ENCODE measurements at regions not wholly inside any gene's neighbourhood (a gene's known extent, or its start where the extent isn't known, plus 50 kb on each side); places are given as distances from the start of the nearest gene placed in this dataset.
"Not testable (repeated sequence)": the region's sequence is repeated elsewhere in the genome, so short reads cannot be mapped to it uniquely, and the experiment has no call there.

DNA sequence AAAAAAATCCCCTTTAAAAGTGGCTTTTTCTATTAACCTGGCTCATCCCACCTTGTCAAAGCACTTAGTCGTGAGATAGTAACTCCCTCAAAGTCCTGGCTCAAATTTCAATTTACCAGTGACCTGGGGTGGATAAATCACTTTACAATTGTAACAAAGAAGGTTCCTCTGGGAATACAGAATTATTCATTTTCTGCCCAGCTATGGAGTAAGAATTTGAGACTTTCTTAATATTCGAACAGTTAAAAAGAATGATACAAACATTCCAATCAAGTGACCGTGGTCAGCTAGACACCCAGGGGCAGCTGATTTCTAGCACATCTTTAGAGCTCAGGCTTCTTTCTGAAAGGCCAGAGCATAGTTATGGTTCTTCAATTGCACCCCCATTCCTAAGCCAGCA, 291.0 kb upstream of the TGFBR2 start:
- Histone ChIP-seq H3K4me1 (ENCODE audit: control insufficient read depth, insufficient read depth, low read length) (no peaks in the 10 kb centered on the region), H3K9me3 (ENCODE audit: control insufficient read depth, low read length) (no peaks in the 10 kb centered on the region), H3K27me3 (ENCODE audit: control insufficient read depth, insufficient read depth, low read length, poor library complexity, severe bottlenecking) (no peaks in the 10 kb centered on the region), H3K4me3 (ENCODE audit: insufficient read depth, low read depth, low read length) (no peak overlapping the region), H3K27ac (ENCODE audit: insufficient read depth, low read depth, low read length, poor library complexity, severe bottlenecking) (no peak overlapping the region), H3K36me3 (ENCODE audit: control insufficient read depth, insufficient read depth, low read length) (no peaks in the 10 kb centered on the region)
- WGBS, 2 experiments = 90 to 94% methylated on average over 3 of the region's 3 CpGs

DNA sequence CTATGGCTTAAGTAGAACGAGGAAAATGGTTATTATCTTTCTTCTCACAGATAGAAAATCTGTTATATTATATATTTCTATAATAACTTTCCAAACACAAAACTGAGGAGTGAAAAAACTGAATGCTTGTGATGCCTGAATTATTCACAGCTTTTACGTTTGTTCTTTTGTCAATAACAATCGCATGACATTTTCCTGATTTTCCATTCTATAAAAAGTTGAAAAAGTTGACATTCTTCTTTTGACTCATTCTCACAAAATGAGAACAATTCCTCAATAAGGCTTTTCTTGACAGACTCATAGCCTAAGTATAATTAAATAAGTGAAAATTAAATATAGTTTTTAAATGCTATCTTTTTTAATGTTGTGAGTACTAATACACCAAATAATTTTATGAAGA, 288.8 kb upstream of the TGFBR2 start:
- 93 to 100% methylated on average over 2 of the region's 3 CpGs for WGBS, 2 experiments
- Histone ChIP-seq H3K27me3 (ENCODE audit: control insufficient read depth, insufficient read depth, low read length, poor library complexity, severe bottlenecking) (no peaks in the 10 kb centered on the region), H3K9me3 (ENCODE audit: control insufficient read depth, low read length) (no peaks in the 10 kb centered on the region), H3K4me1 (ENCODE audit: control insufficient read depth, insufficient read depth, low read length) (no peaks in the 10 kb centered on the region), H3K36me3 (ENCODE audit: control insufficient read depth, insufficient read depth, low read length) (no peaks in the 10 kb centered on the region), H3K4me3 (ENCODE audit: insufficient read depth, low read depth, low read length) (no peak overlapping the region), H3K27ac (ENCODE audit: insufficient read depth, low read depth, low read length, poor library complexity, severe bottlenecking) (no peak overlapping the region)

DNA sequence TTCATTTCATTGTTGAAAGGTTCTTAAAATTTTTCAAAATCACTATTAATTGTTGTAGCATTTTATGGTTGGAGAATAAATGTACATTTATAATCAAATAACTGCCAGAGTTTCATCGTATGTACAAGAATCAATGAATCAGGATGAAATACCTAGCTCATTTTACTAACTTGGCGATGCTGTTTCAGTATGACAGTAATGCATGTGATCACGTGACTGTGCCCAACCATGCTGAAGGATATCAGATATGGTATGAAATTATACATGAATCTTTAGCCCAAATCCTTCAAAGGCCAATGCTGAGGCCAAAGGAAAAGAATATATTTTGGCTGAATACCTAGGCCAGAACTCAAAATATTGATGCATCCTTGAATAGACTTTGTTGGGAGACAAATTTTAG, 288.3 kb upstream of the TGFBR2 start:
- 92 to 100% methylated on average over 3 of the region's 3 CpGs for WGBS, 2 experiments
- H3K27me3 ChIP-seq (ENCODE audit: control insufficient read depth, insufficient read depth, low read length, poor library complexity, severe bottlenecking) = no peaks in the 10 kb centered on the region
- H3K9me3 ChIP-seq (ENCODE audit: control insufficient read depth, low read length) = no peaks in the 10 kb centered on the region
- no peaks in the 10 kb centered on the region for H3K36me3 ChIP-seq (ENCODE audit: control insufficient read depth, insufficient read depth, low read length)
- no peak overlapping the region for H3K27ac ChIP-seq (ENCODE audit: insufficient read depth, low read depth, low read length, poor library complexity, severe bottlenecking)
- no peaks in the 10 kb centered on the region for H3K4me1 ChIP-seq (ENCODE audit: control insufficient read depth, insufficient read depth, low read length)
- H3K4me3 ChIP-seq (ENCODE audit: insufficient read depth, low read depth, low read length) = no peak overlapping the region

DNA sequence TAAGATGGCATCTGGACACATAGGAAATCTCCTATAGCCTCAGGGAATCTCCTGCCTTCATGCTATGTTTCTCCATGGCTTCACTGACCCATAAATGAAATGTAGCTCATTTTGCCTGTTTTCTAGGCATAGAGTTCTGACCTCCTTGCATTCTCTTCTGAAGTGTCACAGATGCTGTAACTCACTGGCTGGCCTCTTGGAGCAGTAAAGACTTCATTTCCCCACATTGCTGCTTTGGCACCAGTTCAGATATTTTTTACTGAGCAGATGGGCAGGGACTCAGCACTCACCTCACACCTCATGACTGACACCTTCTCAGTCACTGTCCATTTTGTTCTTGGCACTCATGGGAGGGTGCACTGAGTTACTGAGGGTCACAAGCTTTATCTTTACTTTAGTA, 286.7 kb upstream of the TGFBR2 start:
- no peak overlapping the region for H3K27ac ChIP-seq (ENCODE audit: insufficient read depth, low read depth, low read length, poor library complexity, severe bottlenecking)
- no peak overlapping the region for H3K4me3 ChIP-seq (ENCODE audit: insufficient read depth, low read depth, low read length)
- H3K9me3 ChIP-seq (ENCODE audit: control insufficient read depth, low read length) = no peaks in the 10 kb centered on the region
- H3K27me3 ChIP-seq (ENCODE audit: control insufficient read depth, insufficient read depth, low read length, poor library complexity, severe bottlenecking) = no peaks in the 10 kb centered on the region
- no peaks in the 10 kb centered on the region for H3K36me3 ChIP-seq (ENCODE audit: control insufficient read depth, insufficient read depth, low read length)
- no peaks in the 10 kb centered on the region for H3K4me1 ChIP-seq (ENCODE audit: control insufficient read depth, insufficient read depth, low read length)

DNA sequence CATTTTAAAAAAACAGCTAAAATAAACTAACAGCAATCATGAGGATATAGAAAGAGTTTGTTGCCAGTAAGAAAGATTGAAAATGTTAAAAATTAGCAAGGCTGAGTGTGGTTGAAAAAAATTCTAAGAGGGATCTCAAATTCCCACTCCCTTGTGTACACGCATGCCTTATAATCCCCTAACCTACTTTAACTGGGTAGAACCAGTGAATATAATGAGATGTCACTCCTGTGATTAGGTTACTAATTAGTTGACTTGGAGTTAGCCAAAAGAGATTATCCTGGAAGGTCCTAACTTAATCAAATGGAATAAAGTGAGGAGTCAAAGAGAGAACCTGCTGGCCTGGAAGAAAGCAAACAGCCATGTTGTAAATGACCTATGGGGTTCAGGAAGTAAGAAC, 286.0 kb upstream of the TGFBR2 start:
- 60% methylated on average over 1 of the region's 1 CpG; no CpG with 5 or more reads in 1 of the 2 experiments for WGBS, 2 experiments
- no peaks in the 10 kb centered on the region for H3K36me3 ChIP-seq (ENCODE audit: control insufficient read depth, insufficient read depth, low read length)
- no peak overlapping the region for H3K4me3 ChIP-seq (ENCODE audit: insufficient read depth, low read depth, low read length)

DNA sequence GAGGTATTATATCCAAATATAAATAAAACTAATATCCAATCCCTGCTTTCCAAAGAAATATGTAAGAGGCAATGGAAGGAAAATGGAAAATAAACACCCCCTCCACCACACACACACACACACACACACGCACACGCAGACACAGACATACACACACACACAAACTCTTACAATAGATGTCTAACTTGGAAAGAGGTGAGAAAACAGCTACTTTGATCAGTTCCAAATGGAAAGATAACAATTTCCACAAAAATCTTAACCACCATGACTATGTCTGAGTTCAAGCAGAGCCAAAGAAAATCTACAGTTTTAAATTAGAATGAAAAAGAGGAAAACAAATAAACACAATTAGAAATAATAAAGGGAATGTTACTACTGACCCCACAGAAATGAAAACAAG, 285.3 kb upstream of the TGFBR2 start:
- no peak overlapping the region for H3K27ac ChIP-seq (ENCODE audit: insufficient read depth, low read depth, low read length, poor library complexity, severe bottlenecking)
- H3K4me1 ChIP-seq (ENCODE audit: control insufficient read depth, insufficient read depth, low read length) = no peaks in the 10 kb centered on the region
- WGBS, 2 experiments = 86 to 87% methylated on average over 2 of the region's 2 CpGs
- no peak overlapping the region for H3K4me3 ChIP-seq (ENCODE audit: insufficient read depth, low read depth, low read length)
- H3K36me3 ChIP-seq (ENCODE audit: control insufficient read depth, insufficient read depth, low read length) = no peaks in the 10 kb centered on the region
- no peaks in the 10 kb centered on the region for H3K9me3 ChIP-seq (ENCODE audit: control insufficient read depth, low read length)
- no peaks in the 10 kb centered on the region for H3K27me3 ChIP-seq (ENCODE audit: control insufficient read depth, insufficient read depth, low read length, poor library complexity, severe bottlenecking)

More for the DNA sequence above, 286.0 kb upstream of the TGFBR2 start:
- Histone ChIP-seq H3K27me3 (ENCODE audit: control insufficient read depth, insufficient read depth, low read length, poor library complexity, severe bottlenecking) (no peaks in the 10 kb centered on the region), H3K9me3 (ENCODE audit: control insufficient read depth, low read length) (no peaks in the 10 kb centered on the region), H3K4me1 (ENCODE audit: control insufficient read depth, insufficient read depth, low read length) (no peaks in the 10 kb centered on the region), H3K27ac (ENCODE audit: insufficient read depth, low read depth, low read length, poor library complexity, severe bottlenecking) (no peak overlapping the region)

DNA sequence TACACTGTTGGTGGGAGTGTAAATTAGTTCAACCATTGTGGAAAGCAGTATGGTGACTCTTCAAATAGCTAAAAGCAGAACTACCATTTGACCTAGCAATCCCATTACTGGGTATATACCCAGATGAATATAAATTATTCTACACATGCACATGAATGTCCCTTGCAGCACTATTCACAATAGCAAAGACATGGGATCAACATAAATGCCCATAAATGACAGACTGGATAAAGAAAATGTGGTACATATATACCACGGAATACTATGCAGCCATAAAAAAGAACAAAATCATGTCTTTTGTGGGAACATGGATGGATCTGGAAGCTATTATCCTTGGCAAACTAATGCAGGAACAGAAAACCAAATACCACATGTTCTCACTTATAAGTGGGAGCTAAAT, 282.8 kb upstream of the TGFBR2 start:
- not testable (repeated sequence) for H3K4me1 ChIP-seq (ENCODE audit: control insufficient read depth, insufficient read depth, low read length); H3K4me3 ChIP-seq (ENCODE audit: insufficient read depth, low read depth, low read length); H3K27me3 ChIP-seq (ENCODE audit: control insufficient read depth, insufficient read depth, low read length, poor library complexity, severe bottlenecking); H3K36me3 ChIP-seq (ENCODE audit: control insufficient read depth, insufficient read depth, low read length); H3K27ac ChIP-seq (ENCODE audit: insufficient read depth, low read depth, low read length, poor library complexity, severe bottlenecking); H3K9me3 ChIP-seq (ENCODE audit: control insufficient read depth, low read length)
- WGBS, 2 experiments = 100% methylated on average over 1 of the region's 1 CpG; no CpG with 5 or more reads in 1 of the 2 experiments

DNA sequence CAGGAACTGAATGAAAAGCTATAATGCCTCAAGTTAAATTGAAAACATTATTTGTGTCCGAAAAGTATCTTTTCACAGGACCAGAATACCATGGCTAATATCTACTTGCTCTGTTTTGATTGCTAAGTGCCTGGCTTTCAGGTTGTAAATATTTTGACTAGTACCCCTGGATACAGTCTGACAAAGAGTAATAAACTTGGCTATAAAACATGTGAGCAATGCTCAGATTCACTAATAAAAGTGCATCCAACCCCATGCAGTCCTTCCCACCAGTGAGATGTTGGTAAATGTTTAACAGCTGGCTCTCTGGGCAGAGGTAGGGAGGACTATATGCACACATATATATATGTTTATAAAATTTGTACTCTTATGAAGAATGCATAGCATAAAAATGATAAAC, 281.8 kb upstream of the TGFBR2 start:
- no peak overlapping the region for H3K27ac ChIP-seq (ENCODE audit: insufficient read depth, low read depth, low read length, poor library complexity, severe bottlenecking)
- no peaks in the 10 kb centered on the region for H3K36me3 ChIP-seq (ENCODE audit: control insufficient read depth, insufficient read depth, low read length)
- 97 to 100% methylated on average over 1 of the region's 1 CpG for WGBS, 2 experiments
- no peaks in the 10 kb centered on the region for H3K9me3 ChIP-seq (ENCODE audit: control insufficient read depth, low read length)
- no peak overlapping the region for H3K4me3 ChIP-seq (ENCODE audit: insufficient read depth, low read depth, low read length)
- no peaks in the 10 kb centered on the region for H3K27me3 ChIP-seq (ENCODE audit: control insufficient read depth, insufficient read depth, low read length, poor library complexity, severe bottlenecking)
- no peaks in the 10 kb centered on the region for H3K4me1 ChIP-seq (ENCODE audit: control insufficient read depth, insufficient read depth, low read length)

DNA sequence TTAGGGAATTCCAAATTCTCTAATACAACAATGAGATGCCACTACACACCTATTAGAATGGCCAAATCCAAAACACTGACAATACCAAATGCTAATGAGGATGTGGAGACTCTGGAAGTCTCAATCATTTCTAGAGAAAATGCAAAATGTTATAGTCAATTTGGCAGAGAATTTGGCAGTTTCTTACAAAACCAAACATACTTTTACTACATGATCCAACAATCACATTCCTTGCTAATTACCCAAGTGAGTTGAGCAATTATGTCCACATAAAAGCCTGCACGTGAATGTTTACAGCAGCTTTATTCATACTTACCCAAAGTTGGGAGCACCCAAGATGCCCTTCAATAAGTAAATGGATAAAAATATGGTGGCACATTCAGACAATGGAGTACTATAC, 278.4 kb upstream of the TGFBR2 start:
- not testable (repeated sequence) for H3K9me3 ChIP-seq (ENCODE audit: control insufficient read depth, low read length); H3K27me3 ChIP-seq (ENCODE audit: control insufficient read depth, insufficient read depth, low read length, poor library complexity, severe bottlenecking); H3K36me3 ChIP-seq (ENCODE audit: control insufficient read depth, insufficient read depth, low read length); H3K4me3 ChIP-seq (ENCODE audit: insufficient read depth, low read depth, low read length); H3K4me1 ChIP-seq (ENCODE audit: control insufficient read depth, insufficient read depth, low read length); H3K27ac ChIP-seq (ENCODE audit: insufficient read depth, low read depth, low read length, poor library complexity, severe bottlenecking)
- WGBS, 2 experiments = no CpG with 5 or more reads among the region's 1 CpG

DNA sequence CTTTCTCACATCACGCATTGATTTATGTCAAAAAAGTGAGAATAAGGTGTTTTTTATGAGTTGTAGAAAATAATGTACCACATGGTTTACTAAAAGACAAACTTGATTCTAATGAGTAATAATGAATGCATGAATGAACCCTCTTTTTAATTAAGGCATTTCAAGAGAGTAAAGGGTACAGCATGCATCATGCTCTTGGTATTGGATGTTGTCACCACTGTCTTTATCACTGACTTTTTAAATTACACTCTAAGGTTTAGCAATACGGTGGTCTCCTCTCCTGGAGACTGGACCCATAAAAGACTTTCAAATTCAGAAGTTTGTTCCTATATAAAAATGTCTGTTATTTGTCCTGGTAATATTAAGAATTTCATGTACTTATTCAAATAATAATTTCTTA, 277.5 kb upstream of the TGFBR2 start:
- not testable (repeated sequence) for H3K27me3 ChIP-seq (ENCODE audit: control insufficient read depth, insufficient read depth, low read length, poor library complexity, severe bottlenecking); H3K4me3 ChIP-seq (ENCODE audit: insufficient read depth, low read depth, low read length); H3K27ac ChIP-seq (ENCODE audit: insufficient read depth, low read depth, low read length, poor library complexity, severe bottlenecking); H3K9me3 ChIP-seq (ENCODE audit: control insufficient read depth, low read length); H3K4me1 ChIP-seq (ENCODE audit: control insufficient read depth, insufficient read depth, low read length); H3K36me3 ChIP-seq (ENCODE audit: control insufficient read depth, insufficient read depth, low read length)
- WGBS, 2 experiments = 67% methylated on average over 1 of the region's 2 CpGs; no CpG with 5 or more reads in 1 of the 2 experiments

DNA sequence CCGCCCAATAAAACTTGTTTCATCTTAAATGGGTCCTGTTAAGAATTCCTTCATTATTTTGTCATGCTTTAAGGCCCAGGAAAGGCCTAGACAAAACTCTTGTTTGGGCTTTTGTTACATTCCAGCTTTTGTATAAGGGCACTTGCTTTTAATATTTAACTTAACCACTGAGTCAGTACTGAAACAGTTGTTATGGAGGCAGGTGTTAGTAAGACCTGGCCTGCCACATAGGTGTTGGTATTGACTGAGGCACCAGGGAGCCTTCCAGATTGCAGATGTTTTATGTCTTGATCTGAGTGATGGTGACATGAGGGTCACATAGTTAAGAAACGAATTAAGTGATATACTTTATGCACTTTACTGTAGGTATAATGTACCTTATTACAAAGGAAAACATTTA, 274.9 kb upstream of the TGFBR2 start:
- Histone ChIP-seq H3K4me1 (ENCODE audit: control insufficient read depth, insufficient read depth, low read length) (no peaks in the 10 kb centered on the region), H3K4me3 (ENCODE audit: insufficient read depth, low read depth, low read length) (no peak overlapping the region), H3K27ac (ENCODE audit: insufficient read depth, low read depth, low read length, poor library complexity, severe bottlenecking) (no peak overlapping the region), H3K27me3 (ENCODE audit: control insufficient read depth, insufficient read depth, low read length, poor library complexity, severe bottlenecking) (no peaks in the 10 kb centered on the region), H3K36me3 (ENCODE audit: control insufficient read depth, insufficient read depth, low read length) (no peaks in the 10 kb centered on the region), H3K9me3 (ENCODE audit: control insufficient read depth, low read length) (no peaks in the 10 kb centered on the region)
- WGBS, 2 experiments = 96 to 100% methylated on average over 1 of the region's 2 CpGs
